ENCODE measurements at regions not wholly inside any gene's neighbourhood (a gene's known extent, or its start where the extent isn't known, plus 50 kb on each side); places are given as distances from the start of the nearest gene placed in this dataset.

DNA sequence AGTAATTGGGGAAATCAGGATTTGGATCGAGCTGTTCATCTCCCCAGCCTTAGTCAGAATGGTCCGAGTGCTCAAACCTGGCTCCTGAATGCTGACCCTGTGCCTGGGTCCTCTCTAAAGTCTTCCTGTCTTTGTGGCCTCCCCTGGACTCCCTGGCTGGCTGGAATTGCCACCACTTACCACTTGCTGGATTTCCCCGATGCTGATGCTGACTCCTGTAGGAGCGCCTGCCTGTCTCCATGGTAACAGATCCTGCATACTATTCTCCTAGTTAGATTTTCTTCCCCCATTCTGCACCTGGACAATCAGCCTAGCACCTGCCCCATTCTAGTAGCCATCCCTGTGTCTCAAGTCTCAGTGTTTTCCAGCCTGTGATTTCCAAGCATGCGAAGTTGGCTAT lies 382.2 kb upstream of the ESRRG start:
- H2BK15ac ChIP-seq (ENCODE audit: low read depth, low read length) = no peak overlapping the region
- no peaks in the 10 kb centered on the region for H4K20me1 ChIP-seq (ENCODE audit: insufficient read depth, low read length)
- H3K56ac ChIP-seq (ENCODE audit: extremely low read depth, insufficient read depth, low read length) = no peak overlapping the region
- H3K14ac ChIP-seq (replicated peaks; ENCODE audit: low read depth, low read length) = no peak overlapping the region
- H2BK120ac ChIP-seq (ENCODE audit: low read depth, low read length) = no peak overlapping the region
- no peak overlapping the region for H2AK9ac ChIP-seq (replicated peaks; ENCODE audit: low read depth, low read length, poor library complexity)
- no peaks in the 10 kb centered on the region for H3K79me1 ChIP-seq (ENCODE audit: low read depth in 1 of 2, low read length in 2 of 2)
- no peak overlapping the region for H3K18ac ChIP-seq (ENCODE audit: low read depth, low read length)
- in situ Hi-C loops (cut with MboI; ENCODE audit: low sequenced_read_pairs) = no loop called here
- intact Hi-C loops (cut with micrococcal nuclease) = no loop called here
- 92% methylated on average over 4 of the region's 5 CpGs; no CpG with 5 or more reads in 1 of the 2 experiments for WGBS, 2 experiments (ENCODE audit: extremely low coverage in 2 of 2, insufficient read length in 1 of 2)
- ChIA-PET CTCF (no interaction called here), POLR2A (ENCODE audit: unreplicated experiment) (no interaction called here)
- TF ChIP-seq MXI1 (IDR thresholded peaks at IDR 0.05; ENCODE audit: borderline replicate concordance, low read depth, low read length) = no peak
- TF ChIP-seq FOS (IDR thresholded peaks at IDR 0.05; ENCODE audit: low read depth, low read length) = no peak
- TF ChIP-seq CEBPB (IDR thresholded peaks at IDR 0.05; ENCODE audit: low read depth, low read length) = no peak
- no peak for TF ChIP-seq BHLHE40 (IDR thresholded peaks at IDR 0.05; ENCODE audit: low read depth, low read length)
- no peak for TF ChIP-seq RCOR1 (IDR thresholded peaks at IDR 0.05; ENCODE audit: insufficient replicate concordance, low read length)
- TF ChIP-seq RFX5 (IDR thresholded peaks at IDR 0.05; ENCODE audit: low read depth, low read length) = no peak
- TF ChIP-seq ELK1 (IDR thresholded peaks at IDR 0.05; ENCODE audit: borderline replicate concordance, low read depth, low read length) = no peak
- no peak for TF ChIP-seq RAD21 (IDR thresholded peaks at IDR 0.05; ENCODE audit: low read length)
- no peak for TF ChIP-seq POLR2A (IDR thresholded peaks at IDR 0.05; ENCODE audit: low read depth, low read length)
- no peak for TF ChIP-seq SMC3 (IDR thresholded peaks at IDR 0.05; ENCODE audit: low read depth, low read length)
- no peak for TF ChIP-seq CHD1 (IDR thresholded peaks at IDR 0.05; ENCODE audit: low read depth, low read length)
- TF ChIP-seq, protein P1, sequence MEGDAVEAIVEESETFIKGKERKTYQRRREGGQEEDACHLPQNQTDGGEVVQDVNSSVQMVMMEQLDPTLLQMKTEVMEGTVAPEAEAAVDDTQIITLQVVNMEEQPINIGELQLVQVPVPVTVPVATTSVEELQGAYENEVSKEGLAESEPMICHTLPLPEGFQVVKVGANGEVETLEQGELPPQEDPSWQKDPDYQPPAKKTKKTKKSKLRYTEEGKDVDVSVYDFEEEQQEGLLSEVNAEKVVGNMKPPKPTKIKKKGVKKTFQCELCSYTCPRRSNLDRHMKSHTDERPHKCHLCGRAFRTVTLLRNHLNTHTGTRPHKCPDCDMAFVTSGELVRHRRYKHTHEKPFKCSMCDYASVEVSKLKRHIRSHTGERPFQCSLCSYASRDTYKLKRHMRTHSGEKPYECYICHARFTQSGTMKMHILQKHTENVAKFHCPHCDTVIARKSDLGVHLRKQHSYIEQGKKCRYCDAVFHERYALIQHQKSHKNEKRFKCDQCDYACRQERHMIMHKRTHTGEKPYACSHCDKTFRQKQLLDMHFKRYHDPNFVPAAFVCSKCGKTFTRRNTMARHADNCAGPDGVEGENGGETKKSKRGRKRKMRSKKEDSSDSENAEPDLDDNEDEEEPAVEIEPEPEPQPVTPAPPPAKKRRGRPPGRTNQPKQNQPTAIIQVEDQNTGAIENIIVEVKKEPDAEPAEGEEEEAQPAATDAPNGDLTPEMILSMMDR (conservative IDR thresholded peaks at IDR 0.05; ENCODE audit: low read depth, low read length) = no peak
- TF ChIP-seq MAZ (IDR thresholded peaks at IDR 0.05; ENCODE audit: borderline replicate concordance, low read depth, low read length) = no peak
- TF ChIP-seq NFE2L2 (IDR thresholded peaks at IDR 0.05; ENCODE audit: low read depth, low read length) = no peak
- TF ChIP-seq, protein P2, sequence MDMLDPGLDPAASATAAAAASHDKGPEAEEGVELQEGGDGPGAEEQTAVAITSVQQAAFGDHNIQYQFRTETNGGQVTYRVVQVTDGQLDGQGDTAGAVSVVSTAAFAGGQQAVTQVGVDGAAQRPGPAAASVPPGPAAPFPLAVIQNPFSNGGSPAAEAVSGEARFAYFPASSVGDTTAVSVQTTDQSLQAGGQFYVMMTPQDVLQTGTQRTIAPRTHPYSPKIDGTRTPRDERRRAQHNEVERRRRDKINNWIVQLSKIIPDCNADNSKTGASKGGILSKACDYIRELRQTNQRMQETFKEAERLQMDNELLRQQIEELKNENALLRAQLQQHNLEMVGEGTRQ (IDR thresholded peaks at IDR 0.05; ENCODE audit: low read depth, low read length) = no peak
- TF ChIP-seq MAFK (IDR thresholded peaks at IDR 0.05; ENCODE audit: low read depth, low read length) = no peak
- DNase-seq = no peak
- H3K9ac ChIP-seq (ENCODE audit: low read depth, low read length) = no peak overlapping the region
- H2BK20ac ChIP-seq (ENCODE audit: low read depth, low read length) = no peak overlapping the region
- no peak overlapping the region for H3K4me3 ChIP-seq (ENCODE audit: insufficient read depth, low read depth, low read length)
- no peaks in the 10 kb centered on the region for H3K9me3 ChIP-seq (ENCODE audit: control insufficient read depth, insufficient read depth, low read length)
- no peak overlapping the region for H2BK5ac ChIP-seq (ENCODE audit: low read depth, low read length, poor library complexity, severe bottlenecking)
- H2AFZ ChIP-seq (replicated peaks; ENCODE audit: low read length, poor library complexity) = no peak overlapping the region
- no peaks in the 10 kb centered on the region for H3K36me3 ChIP-seq (ENCODE audit: control insufficient read depth, insufficient read depth, low read length)
- no peak overlapping the region for H3K4ac ChIP-seq (ENCODE audit: low read depth, low read length)
- H4K8ac ChIP-seq (ENCODE audit: low read depth in 2 of 2, low read length in 2 of 2) = no peak overlapping the region
- BruUV-seq (replicated peaks) = no TSS peak
- no peak overlapping the region for H3K4me2 ChIP-seq (ENCODE audit: low read depth, low read length)
- H3K4me1 ChIP-seq (ENCODE audit: control insufficient read depth, insufficient read depth, low read length) = no peaks in the 10 kb centered on the region
- no peaks in the 10 kb centered on the region for H3K27me3 ChIP-seq (ENCODE audit: control insufficient read depth, insufficient read depth, low read length)
- dilution Hi-C loops (cut with HindIII; ENCODE audit: low sequenced_read_pairs, unreplicated experiment) = no loop called here
- H2AK5ac ChIP-seq (ENCODE audit: low read depth, low read length) = no peak overlapping the region
- H4K91ac ChIP-seq (ENCODE audit: insufficient read depth, low read depth, low read length) = no peak overlapping the region
- H4K5ac ChIP-seq (ENCODE audit: low read depth, low read length) = no peak overlapping the region
- no peak overlapping the region for H3K23ac ChIP-seq (ENCODE audit: low read depth, low read length)
- no peak for ATAC-seq (ENCODE audit: low read depth)
- no peaks in the 10 kb centered on the region for H3K9me1 ChIP-seq (ENCODE audit: insufficient read depth, low read length)
- no peak overlapping the region for H3K27ac ChIP-seq (ENCODE audit: insufficient read depth, low read length)

Measured in IMR-90 (cell line).